HCT116 (cell line): ENCODE measurements at regions not wholly inside any gene's neighbourhood (a gene's known extent, or its start where the extent isn't known, plus 50 kb on each side); places are given as distances from the start of the nearest gene placed in this dataset.

Experiments
- CEBPB ChIP-seq: IDR thresholded peaks from 2 replicates; pipeline ENCODE4 v1.6.1; 2012; ENCODE audit warnings: low read depth
- CTCF ChIP-seq, 3 experiments: fragments of 200-600 bp in 1 of 3; sonication (generic) in 1 of 3; IDR thresholded peaks in 2 of 3; conservative IDR thresholded peaks in 1 of 3; 2 replicates each; pipeline ENCODE4 v1.5.1; 2012 to 2017; ENCODE audit warnings: low read depth in 2 of 3, low read length in 2 of 3, antibody characterized with exemption in 1 of 3, borderline replicate concordance in 1 of 3, control low read depth in 1 of 3, mild to moderate bottlenecking in 1 of 3, mixed read lengths in 1 of 3, mixed run types in 1 of 3, moderate library complexity in 1 of 3; ENCODE audit not compliant: insufficient read depth in 1 of 3
- MAX ChIP-seq: IDR thresholded peaks from 2 replicates; pipeline ENCODE4 v1.6.1; 2012
- REST ChIP-seq: IDR thresholded peaks from 2 replicates; pipeline ENCODE4 v1.6.1; 2012; ENCODE audit warnings: low read depth
- ZFX ChIP-seq: fragments of 450-650 bp; IDR thresholded peaks from 2 replicates; pipeline ENCODE4 v1.6.1; 2017

- TF ChIP-seq ZFX (no peak), MAX (no peak), REST (no peak), CTCF (IDR thresholded peaks at IDR 0.05 in 2 of 3, conservative IDR thresholded peaks at IDR 0.05 in 1 of 3; ENCODE audit: borderline replicate concordance in 1 of 3, insufficient read depth in 1 of 3, low read depth in 2 of 3, low read length in 2 of 3) (no peak), CEBPB (no peak)
These were observed 59.8 kb upstream of the SHC3 start for GRCh38 chr9:89238424-89238823.
